HG03103 (cell line): ENCODE measurements at regions not wholly inside any gene's neighbourhood (a gene's known extent, or its start where the extent isn't known, plus 50 kb on each side); places are given as distances from the start of the nearest gene placed in this dataset.

ENCODE experiments used
- ATAC-seq: cut with Tn5 transposase; IDR thresholded peaks from one replicate; pipeline ENCODE4 v1.9.1; 2021; ENCODE audit warnings: low read depth; ENCODE audit not compliant: unreplicated experiment

DNA sequence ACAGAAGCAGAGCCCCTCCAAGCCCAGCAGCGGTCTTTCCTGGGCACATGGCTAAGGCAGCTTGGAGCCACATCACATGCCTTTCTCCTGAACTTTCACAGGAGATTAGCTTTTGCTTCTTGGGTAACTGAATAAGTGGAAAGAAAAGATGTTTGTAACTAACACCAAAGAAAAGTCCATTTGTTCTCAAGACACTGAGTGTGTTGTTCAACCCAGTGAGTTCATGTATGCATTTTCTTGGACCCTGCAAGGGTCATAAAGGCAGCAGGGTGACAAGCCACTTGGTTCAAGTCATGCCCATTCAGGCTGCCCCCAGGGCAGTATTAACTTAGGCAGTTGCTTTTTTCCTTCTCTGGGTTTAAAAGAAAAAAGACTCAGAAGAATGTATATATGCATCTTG is 203.4 kb downstream of the FAM76B start:
- no peak for ATAC-seq

DNA sequence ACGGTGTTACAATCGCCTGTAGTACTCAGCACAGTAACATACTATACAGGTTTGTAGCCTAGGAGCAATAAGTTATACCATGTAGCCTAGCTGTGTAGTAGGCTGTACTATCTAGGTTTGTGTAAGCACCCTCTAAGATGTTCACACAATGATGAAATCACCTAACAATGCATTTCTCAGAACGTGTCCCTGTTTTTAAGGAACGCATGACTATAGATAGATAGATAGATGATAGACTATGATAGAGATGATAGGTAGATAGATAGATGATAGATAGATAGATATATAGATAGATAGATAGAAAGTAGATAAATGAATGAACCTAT is 203.9 kb downstream of the FAM76B start:
- ATAC-seq: no peak

DNA sequence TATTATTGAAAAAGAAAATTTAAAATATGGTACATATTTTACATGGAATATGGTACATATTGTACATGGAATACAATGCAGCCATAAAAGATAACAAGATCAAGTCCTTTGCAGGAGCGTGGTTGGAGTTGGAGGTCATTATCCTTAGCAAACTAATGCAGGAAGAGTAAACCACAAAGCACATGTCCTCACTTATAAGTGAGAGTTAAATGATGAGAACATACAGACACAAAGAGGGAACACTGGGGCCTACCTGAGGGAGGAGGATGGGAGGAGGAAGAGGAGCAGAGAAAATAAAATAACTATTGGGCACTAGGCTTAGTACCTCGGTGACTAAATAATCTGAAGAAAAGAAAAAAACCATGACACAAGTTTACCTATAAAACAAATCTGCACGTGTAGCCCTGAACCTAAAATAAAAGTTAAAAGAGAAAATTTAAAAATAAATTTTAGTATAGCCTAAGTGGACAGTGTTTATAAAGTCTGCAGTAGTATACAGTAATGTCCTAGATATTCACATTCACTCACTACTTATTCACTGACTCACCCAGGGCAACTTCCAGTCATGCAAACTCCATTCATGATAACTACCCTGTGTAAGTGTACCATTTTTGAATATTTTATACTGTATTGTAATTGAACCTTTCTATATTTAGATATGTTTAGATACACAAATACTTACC is 204.4 kb downstream of the FAM76B start:
- no peak for ATAC-seq

DNA sequence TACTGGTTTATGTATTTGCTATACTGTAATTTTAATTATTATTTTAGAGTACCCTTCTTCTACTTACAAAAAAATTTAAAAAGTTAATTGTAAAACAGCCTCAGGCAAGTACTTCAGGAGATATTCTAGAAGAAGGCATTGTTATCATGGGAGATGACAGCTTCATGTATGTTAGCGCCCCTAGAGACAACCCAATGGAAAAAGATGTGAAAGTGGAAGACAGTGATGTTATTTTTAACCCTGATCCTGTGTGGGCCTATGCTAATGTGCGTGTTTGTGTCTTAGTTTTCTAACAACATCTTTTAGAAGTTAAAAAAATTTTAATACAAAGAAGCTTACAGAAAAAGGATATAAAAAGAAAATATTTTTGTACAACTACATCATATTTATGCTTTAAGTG is 205.0 kb downstream of the FAM76B start:
- ATAC-seq: peak; percentile 74

DNA sequence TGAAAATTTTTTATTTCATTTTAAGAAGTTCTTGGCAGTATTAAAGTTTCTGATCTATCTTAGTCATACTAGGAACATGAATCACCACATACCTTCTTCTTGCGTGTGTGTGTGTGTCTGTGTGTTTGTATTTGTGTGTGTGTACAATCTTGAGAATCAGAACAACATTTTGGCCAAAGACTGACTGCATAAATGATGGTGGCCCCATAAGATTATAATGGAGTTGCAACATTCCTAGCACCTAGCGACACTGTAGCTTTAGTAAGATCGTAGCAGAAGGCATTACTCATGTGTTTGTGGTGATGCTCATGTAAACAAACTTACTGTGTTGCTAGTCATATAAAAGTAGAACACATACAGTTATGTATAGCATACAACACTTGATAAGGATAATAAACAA is 205.4 kb downstream of the FAM76B start:
- peak; percentile 17 for ATAC-seq

DNA sequence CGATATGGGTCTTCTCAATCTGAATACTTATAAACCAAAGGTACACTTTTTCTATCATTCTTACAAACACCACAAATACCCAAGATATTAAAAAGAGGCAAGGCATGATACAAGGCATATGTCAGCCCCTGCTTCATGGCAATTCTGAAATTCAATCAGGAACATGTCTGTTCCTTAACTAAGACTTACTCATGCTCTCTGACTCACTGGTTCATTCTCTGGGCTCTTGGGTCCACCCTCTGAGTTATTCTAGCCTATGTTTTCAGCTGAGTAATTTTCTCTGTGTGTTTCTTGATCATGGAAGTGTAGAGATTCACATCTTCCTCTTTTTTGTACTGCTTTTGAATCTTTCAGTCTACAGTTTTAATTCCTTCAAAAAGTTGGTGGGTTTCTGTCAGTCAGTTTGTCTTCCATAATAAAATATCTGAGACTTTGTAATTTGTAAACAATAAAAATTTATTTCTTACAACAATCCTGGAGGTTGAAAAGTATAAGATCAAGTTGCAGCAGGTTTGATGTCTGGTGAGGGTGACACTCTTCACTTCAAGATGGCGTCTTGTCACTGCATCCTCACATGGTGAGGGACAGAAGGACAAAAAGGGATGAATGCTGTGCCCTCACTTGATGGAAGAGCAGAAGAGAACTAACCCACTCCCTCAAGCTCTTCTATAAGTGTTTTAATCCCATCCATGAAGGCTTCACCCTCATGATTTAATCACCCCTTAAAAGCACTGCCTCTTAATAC is 211.7 kb downstream of the FAM76B start:
- ATAC-seq: no peak

DNA sequence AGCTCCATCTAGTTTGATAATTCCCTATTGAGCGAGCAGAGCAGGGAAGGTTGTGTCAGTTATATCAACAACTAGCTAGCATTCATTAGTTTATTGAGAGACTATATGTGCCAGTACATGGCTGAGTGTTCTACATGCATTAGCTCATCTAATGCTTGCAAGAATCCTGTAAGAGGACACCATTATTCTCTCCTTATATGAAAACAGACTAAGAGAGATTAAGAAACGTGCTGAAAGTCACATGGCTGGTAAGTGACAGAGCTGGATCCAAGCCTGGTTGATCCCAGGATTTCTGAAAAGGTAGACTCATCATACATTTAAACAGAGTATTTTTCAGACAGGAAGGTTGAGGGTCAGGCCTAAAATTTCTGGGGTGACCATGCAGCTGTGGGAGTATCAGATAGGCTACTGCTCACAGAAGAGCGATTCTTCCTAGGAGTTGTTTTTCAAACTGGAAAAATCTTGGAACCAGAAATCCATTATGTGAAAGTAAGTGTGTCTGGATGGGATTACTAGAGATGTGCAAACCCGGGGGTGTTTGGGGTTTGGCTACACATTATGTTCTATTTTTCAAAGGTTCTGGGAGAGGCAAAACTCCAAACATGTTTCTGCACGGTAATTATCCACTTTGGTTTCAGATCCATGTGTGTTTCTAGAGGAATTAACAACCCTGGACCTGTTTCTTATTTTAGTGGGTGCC is 213.3 kb downstream of the FAM76B start:
- no peak for ATAC-seq

DNA sequence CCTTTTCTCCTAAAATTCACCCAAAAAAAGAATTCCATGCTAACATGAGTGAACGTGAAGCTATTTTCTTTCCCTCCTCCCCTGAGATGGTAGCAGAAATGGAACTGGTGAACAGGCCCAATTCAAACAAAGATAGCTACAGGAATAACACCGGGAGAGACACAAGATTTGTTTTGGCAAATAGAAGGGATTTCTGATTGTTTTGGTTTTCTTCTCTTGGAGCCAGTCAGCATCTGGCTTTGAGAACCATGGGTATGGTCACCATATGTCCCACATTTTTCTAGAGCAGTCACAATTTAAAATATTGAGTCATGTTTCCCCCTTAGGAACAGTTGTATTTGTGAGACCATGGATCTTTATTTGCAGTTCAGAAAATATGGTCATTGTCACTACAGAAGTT is 214.1 kb downstream of the FAM76B start:
- ATAC-seq: no peak

DNA sequence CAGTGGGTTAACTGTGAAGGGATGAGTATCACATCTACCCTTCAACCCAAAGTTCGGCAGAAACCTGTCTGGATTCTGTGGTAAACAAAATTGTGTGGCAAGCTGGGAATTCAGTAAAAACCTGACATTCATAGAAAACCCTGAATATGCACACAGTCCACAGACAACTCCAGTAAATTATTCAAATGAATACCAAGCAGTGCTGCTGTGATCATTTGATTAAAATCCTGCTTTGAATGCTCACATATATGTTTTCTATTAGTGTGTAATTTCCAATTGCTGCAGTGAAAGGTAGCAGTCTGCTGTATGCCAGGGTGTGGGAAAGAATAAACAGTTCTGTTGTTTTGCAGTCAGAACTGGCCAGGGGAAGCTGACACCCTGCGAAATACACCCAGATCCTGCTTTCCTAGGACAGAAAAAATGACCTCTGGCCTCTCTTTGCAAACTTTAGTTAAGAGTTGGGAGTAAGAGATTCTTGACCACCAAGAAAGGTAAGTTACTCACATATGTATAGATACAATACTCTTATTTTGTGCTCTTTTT is 217.8 kb downstream of the FAM76B start:
- ATAC-seq: no peak

DNA sequence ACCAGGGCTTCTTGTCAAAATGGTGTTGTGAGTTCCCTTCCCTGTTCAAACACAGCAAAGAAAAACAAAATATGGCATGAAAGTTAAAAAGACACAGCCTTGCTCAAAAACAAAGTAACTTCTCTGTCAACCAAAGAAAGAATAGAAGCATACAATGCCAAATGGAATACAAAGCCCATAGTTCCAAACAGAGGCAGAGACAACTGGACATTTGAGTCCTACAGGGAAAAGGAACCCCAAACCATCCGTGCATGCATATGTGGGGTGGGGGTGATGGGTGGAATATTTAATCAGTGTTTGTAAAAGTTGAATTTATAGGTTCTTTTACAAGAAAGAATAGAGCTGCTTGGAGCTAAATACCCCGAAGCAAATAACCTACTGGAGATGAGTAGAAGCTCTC is 218.7 kb downstream of the FAM76B start:
- no peak for ATAC-seq

DNA sequence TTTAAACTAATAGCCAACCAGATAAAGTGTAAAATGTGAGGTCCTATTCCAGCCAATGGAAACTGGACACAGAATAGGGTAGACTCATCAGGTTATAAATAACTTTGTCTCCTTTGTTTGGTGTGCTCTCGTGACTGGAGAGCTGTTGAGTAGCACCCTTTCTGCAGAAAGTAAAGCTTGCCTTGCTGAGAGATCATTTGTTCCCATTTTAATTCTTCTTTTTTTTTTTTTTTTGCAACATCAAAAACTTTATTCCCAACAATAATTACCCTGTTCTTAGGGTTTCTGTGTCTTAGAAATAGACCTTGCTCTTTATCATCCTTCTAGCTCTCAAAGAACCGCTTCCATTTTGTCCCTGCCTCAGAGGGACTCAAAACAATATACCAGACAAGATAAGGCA is 220.4 kb downstream of the FAM76B start:
- no peak for ATAC-seq

DNA sequence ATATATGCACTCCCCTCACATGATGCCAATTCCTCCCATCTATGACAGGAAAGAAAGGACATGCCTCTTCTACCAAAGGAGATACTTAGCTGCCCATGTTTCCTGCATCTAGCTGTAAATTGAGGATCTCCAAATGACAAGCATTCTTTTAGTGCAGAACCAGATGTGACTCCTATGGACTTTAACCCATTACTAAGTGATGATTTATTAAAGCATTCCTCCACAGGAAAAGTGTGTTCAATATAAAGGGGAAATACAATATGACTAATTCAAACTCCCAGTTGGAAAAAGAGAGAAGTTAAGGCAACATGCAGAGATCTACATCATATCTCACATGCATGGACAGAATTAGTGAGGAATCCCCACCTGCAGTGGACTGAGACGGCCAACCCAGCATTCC is 221.3 kb downstream of the FAM76B start:
- no peak for ATAC-seq

DNA sequence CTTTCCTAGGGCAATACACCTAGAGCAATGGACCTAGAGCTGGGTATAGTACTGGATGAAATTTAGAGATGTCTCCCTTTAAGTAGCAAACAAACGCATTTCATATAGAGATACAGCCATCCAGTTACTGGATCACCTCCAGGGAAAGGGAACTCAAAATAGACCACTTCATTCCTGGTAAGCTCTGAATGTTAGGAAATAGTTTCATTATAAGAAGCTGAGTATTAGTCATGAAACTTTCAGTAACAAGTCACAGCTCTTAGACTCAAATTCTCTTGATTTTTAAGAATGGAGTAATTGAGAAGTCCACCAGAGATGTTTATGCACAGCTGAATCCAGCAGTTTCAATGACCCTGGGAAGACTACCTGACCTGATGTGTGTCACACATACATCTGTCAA is 221.9 kb downstream of the FAM76B start:
- no peak for ATAC-seq

DNA sequence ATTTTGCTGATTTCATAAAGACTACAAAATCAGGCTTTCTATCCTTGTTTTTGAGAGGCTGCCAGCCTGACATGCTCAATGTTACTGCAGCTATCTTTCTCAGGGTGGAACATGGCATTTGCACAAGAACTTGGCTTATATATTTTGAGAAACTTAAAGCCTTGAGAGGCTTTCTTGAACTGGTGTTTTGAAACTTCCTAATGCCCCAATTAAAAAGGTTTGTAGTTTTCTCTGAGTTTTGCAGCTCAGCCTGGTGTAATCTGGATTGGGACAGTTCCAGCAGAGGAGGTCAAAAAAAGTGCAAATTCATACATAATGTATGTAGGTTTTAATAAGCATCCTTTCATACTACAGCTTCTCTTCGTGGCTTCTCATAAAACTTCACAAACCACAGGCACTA is 223.4 kb downstream of the FAM76B start:
- ATAC-seq: no peak

DNA sequence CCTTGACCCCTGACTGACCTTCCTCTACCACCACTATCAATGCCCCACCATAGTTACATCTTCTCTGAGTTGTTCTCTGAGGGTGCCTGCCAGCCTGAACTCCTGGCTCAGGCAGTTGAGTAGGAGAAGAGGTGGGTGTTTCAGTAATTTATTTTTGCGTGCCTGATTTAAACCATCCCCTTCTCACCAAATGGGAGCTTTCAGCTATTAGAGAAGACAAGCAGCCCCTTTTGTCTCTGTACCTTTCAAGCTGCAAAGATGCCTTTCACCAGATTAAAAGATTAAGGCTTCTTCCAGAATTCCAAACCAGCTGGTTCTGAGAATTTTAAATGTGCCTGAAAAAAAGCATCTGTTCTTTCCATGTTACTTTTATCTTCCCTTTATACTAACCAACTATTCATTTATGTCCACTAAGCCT is 223.8 kb downstream of the FAM76B start:
- ATAC-seq: no peak

DNA sequence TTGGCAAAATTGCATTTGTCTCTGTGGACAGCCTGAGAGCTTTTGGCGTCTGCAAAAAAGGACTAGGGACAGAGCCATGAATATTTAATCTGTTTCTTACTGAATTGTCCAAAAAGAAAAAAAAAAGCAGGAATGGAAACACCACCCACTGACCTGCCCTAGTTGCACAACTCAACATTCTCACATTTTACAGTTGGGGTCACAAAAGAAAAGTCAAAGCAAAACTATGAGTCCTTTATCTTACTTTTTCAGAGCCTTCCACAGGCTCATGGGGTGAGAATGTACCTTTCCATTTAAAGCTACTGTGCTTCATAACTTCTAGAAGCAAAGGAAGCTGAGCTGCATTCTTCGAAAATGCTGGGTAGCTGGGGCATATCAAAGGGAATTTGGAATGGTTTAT is 225.7 kb downstream of the FAM76B start:
- no peak for ATAC-seq

DNA sequence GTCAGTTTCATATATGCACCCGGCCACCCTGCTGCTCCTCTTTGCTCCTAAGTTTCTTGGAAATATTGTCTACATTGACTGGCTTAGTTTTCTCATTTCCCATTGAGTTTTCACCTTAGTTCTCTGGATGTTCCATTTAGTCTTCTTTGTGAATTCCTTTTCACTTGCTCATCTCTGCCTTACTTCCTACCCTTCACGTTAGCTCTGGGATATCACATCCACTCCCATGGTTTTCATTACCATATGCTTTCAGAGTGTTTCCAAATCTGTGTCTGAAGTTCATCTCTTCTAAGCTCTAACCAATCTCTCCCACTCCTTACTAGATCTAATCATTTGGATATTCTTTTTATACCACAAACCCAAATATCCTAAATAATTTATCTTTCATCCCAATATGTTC is 226.4 kb downstream of the FAM76B start:
- ATAC-seq: no peak

DNA sequence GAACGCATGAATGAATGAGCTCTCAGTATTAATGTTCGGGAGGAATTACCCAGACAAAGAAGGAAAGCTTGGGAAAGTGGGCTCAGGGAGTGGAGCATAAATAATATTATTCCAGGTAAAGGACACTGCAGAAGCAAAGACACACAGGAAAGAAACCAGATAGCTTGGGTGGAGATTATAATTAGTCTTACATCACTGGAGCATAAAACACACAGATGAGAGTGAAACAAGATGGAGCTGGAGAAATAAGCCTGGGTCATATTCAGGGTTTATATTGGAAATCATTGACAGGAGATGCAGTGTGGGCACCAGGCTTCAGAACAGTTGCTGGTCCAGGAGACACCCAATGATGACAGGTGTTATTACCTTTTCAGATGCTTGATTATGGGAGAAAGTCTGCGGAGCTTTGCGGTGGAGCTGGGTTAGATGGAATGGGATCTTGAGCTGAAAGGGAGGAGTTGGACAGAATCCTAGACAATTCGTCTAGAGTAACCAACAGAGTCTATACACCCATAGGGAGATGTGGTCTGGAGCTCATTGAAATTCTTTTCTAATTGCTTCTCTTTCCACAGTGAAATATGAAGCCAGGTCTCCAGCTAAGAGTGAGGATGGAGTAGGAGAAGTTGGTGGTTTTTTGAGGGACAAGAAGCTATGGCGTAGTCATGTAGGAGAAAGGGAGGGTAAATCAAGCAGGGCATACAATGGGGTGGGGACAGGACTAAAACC is 227.2 kb downstream of the FAM76B start:
- no peak for ATAC-seq

DNA sequence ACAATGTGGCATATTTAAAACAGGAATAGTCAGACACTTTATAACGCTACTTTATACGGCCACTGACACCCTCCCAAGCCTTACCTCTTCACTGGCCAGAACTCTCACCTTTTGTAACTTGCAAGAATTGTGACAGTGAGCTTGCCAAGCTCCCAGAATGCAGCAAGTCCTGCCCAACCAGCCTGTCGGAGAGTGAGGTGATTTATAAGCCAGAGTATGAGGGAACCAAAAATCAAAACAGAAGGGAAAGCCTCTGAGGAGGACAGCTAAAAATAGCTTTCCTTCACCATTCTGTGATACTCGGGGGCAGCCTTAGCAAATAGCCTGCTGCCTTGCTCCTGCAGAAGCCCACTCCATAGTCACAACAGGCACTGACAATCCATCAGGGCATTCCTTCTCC is 229.7 kb downstream of the FAM76B start:
- ATAC-seq: no peak

DNA sequence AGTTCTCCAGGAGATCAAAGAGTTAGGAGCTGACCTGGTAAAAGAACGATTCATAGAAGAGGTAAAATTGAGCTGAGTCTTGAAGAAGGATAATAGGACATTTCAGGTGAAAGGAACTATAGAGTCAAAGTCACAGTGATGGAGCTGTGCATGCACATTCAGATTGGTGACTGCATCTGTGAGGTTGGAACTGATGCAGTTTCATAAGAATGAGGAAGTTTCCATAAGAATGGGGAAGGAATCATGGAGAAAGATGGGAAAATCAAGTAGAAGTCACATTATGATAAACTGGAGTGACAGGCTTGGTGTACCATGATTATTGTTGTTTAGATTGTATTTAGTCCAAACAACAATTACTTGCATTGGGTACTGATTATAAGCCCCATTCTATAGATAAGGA is 232.2 kb downstream of the FAM76B start:
- ATAC-seq: no peak
